Activated T-cell treated with anti-CD3 and anti-CD28 coated beads for 4 hours (primary cell): ENCODE measurements at regions not wholly inside any gene's neighbourhood (a gene's known extent, or its start where the extent isn't known, plus 50 kb on each side); places are given as distances from the start of the nearest gene placed in this dataset.
"Not testable (repeated sequence)": the region's sequence is repeated elsewhere in the genome, so short reads cannot be mapped to it uniquely, and the experiment has no call there.

Experiments
- DNase-seq: peaks from one replicate; pipeline ENCODE4 v3.0.0-alpha.2; 2020

DNA sequence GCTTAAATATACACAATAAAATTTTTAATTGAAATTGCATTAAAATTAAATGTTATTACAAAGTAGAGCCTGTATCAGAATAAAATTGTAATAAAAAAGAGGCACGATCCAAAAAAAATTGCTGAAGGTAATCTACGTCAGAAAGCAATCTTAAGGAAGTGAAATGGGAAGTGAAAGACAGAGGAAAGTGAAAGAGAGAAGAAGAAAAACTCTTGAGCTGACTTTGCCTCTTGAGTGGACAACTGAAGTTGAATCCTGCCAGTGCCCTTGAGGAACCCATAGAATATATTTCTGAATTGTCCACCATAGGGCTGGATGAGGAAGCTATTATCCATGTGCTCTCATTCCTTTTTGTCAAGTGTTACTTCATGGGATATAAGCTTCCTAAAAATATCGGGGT, 285.1 kb upstream of the STAC start:
- DNase-seq: no peak

DNA sequence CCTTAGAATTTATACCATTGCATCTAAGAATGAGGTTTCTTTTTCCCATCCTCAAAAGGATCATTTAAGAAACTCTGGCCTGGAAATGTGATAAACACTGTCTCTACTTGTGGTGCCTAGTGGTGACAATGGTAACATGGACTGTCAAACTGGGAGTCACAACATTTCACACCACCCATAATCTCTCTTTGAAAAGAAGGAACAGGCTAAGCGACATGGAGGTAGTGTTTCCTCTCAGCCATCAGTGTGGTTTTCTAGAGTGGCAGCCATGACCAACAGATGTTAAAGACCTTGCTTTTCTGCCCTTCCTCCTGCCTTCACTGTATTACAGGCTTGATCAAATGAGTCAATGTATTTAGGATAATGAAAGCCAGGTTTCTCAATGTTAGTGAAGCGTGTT, 283.1 kb upstream of the STAC start:
- no peak for DNase-seq

DNA sequence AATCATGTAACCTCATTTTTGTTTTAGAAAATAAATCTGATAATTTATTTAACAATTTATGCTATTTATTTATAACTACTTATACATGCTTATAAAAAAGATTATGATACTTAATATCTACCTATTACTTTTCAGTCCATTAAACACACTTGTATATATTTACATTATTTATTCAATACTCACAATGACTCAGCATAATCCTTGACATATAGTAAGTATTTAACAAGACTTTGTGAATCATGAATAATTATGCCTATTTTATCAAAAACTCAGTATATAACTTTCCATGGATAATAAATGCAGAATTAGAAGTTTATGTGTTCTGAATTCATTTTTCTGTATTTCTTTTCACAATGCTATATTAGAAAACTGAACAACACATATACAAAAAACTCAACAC, 266.0 kb upstream of the STAC start:
- no peak for DNase-seq

DNA sequence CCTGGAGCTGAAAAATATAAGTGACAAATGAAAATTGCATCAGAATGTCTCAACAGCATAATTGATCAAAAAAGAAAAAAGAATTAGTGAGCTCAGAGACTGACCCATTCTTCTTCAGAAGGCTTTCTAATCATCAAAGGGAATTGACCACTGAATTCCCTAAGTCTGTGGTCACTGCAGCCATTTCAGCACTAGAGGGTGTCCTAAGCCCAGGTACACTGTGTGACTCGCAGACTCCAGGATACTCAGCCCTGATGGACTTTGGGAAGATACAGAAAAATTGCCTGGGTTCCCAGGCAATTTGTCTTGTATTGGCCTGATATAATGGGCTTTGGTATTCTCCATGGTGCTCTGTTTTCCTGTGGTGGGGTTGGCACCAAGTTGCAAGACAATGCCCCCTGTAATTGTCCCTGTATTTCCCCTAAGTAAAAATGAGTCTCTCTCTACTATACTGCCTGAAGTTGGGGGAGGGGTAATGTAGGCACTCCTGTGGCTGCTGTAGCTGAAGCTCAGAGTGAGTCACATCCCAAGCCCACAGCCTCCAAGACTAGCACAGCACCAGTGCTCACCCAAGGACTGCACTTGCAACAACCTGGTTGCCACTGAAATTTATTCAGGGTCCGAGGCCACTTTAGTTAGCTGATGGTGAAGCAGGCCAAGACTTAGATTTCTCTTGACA, 256.0 kb upstream of the STAC start:
- DNase-seq: no peak

DNA sequence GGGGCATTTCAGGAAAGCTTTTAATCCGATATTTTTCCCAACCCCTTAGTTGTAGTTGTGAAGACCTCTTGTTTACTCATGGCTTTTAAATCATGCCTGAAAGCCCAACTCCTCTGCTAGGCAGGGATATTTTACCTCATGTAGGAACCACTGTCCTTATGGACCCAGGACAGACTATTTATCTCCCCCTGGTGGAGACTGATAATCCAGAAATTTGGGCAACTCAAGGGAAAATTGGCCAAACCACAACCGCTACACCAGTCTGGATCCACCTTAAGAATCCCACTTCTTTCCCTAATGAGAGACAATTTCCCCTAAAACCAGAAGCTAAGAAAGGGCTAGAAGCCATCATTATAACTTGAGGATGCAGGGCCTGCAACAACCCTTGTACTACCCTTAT, 248.1 kb upstream of the STAC start:
- DNase-seq: no peak

DNA sequence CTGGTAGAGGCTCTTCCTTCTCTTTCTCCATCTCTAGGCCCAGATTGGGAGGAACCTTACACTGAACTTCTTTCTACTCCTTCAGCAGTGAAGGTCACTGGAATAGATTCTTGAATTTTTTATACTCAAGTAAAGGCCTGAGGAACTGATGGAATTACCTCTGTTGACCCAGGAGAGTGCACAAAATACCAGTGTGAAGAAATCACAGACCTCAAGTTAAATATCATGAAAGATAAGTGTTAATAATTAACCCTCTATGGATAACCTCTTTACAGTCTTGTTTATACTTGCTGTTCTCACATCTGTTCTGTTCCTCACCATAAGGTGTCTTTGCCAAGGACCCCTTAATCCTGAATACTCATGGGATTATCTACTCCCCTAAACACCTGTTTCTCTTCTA, 244.4 kb upstream of the STAC start:
- DNase-seq: no peak

DNA sequence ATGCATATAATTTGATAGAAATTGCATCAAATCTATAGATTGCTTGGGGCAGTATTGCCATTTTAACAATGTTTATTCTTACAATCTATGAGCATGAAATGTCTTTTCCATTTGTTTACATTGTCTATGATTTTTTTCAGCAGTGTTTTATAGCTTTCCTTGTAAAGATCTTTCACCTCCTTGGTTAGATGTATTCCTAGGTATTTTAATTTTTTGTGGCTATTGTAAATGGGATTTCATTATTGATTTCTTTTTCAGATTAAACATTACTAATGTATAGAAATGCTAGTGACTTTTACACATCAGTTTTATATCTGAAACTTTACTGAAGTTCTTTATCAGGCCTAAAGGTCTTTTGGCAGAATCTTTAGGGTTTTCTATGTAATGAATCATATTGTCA, 237.6 kb upstream of the STAC start:
- no peak for DNase-seq

DNA sequence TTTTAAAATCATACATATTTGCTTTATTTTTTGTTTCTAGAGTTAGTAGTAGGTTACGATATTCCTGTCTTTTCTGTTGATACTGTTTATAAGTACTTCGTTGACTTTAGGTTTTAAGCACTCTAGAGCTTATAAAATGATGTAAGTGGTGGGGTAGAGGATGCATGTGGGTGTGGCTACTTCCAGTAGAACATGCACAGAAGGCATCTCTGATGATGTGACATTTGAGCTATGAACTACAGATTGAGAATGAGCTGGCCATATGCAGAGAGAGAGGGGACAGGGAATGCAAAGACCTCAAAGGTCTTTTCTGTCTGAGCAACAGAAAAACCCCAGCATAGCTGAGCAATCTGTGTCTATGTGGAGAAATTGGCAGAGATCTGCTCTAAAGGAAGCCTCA, 233.9 kb upstream of the STAC start:
- no peak for DNase-seq

DNA sequence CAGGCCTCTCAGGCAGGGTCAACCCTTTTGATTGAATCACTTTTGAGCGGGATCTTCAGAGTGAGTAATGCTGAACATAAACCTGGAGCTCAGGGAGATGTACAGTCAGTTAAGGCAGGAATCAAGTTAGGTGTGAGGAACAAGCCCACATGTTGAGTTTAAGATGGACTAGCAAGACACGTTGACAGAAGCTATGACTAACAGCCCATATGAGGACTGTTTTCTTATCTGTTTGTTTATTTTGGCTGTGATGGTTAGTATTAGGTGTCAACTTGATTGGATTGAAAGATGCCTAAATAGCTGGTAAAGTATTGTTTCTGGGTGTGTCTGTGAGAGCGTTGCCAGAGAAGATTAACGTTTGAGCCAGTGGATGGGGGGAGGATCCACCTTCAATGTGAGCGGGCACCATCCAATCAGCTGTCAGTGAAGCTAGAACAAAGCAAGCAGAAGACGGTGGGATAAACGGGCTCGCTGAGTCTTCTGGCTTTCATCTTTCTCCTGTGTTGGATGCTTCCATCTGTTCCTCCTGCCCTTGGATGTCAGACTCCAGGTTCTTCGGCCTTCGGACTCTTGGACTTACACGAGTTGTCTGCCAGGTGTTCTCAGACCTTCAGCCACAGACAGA, 232.3 kb upstream of the STAC start:
- DNase-seq: no peak

DNA sequence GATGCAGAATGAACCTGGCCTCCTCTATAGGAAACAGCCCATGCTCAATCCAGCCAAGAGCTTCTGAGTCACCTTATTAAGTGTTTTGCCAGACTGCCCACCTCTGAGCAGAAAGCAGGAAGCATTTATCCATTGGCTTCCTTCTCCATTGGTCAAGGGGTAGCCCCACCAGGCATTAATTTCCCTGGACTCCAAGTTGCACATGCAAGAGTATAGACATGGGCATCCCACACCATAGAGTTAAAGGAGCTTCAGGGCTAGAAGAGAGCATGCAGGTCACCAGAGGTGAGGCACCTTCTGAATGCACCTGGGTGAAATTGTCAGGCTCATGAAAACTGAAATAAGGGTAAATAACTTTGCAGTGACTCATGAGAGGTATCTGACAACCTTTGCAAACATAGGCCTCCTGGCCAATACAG, 230.8 kb upstream of the STAC start:
- DNase-seq: no peak

DNA sequence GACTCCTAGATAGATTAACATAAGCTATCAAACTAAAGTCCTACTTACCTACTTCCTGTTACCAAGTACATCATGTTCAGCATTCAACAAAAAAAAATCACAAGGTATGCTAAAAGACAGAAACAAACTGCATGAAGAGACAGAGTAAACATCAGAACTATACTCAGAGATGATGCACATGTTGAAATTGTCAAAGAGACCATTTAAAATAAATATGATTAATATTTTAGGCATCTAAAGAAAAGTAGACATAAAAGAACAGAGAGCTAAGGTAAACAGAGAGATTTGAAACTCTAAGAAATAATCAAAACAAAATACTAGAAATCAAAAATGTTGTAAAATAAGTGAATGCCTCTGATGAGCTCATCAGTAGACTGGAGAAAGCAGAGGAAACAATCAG, 224.8 kb upstream of the STAC start:
- no peak for DNase-seq

DNA sequence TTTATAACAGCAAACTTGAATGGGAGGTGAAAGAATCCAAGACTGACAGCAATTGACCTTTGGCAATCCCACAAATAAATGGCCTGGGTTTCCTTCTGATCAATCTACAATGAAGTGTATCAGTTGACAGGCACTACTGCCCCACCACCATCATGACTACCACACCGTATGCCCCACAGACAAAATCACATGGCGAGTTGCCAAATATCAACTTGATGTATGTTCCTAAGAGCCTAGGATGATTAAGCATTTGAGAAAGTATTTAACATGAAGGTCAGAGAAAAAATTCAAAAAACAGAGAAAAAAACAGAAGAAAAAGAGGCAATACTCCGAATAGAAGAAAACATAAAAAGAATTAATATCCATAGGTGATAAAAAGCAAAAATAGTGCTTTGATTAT, 215.9 kb upstream of the STAC start:
- no peak for DNase-seq

DNA sequence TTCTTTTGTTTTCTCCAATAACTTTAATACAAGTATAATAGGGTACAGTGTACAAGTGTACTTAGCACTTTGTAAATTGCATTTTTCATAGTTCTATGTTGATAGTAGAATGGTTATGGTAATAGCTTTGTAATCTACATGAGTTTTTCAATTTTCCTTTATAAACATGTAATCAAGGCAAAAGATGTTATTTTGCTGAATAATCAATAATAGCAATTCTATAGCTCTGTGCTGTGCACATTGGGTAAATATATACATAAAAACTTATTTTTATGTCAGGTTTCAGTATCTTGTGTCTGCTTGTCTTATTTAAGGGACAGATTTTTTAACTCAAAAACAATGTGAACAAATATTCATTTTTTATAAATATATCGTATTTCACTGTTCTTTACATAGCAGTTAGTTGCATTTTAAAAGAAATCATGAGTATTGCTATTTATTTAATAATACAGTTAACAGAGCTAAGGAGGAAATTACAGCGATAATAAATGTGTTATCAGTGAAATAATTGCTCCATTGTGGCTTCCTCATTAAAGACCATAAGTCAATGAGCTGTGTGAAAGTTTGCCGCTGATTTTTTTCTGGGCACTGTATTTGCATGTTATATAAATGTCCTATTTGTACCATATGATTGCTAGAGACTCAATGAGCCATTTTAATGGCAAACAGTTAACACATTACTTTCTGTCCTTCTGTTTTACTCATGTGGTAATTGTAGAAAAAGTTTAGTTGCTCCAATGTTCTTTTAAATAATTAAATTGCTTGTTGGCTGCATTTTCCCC, 214.6 kb upstream of the STAC start:
- no peak for DNase-seq

DNA sequence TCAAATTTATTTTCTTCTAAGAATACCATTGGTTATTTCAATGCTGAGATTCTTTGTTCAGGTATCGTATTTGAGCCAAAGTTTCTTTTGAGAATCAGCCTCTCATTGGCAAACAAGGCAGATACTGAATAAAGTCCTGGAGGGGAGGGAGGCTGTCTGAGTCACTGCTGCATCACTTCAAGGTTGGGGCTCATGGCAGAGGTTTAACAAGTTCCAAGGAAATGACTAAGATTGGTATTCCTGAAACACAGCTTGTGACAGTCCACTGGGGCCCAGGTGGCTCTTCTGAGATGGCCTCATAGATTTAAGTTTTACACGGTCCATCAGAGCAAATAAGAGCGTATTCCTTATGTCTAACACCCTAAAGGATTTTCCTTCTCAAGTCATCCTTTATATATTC, 213.8 kb upstream of the STAC start:
- DNase-seq: no peak

DNA sequence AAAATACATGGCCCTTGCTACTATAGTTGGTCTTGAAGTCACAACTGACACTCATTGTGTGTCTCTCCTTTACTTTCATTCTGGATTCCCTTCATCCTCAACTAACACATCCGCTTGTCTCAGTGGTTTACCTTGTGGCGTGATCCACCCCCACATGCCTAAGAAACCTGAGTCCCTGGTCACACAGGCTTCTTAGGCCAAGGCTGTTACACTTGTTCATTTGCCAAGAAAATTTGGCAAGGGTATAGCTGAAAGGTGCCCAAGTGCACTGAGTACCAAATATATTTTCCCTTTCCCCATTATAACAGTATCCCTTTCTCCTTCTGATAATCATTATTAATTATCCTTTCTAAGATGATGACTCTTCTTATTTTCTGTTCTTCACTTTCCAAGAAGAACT, 207.6 kb upstream of the STAC start:
- no peak for DNase-seq

DNA sequence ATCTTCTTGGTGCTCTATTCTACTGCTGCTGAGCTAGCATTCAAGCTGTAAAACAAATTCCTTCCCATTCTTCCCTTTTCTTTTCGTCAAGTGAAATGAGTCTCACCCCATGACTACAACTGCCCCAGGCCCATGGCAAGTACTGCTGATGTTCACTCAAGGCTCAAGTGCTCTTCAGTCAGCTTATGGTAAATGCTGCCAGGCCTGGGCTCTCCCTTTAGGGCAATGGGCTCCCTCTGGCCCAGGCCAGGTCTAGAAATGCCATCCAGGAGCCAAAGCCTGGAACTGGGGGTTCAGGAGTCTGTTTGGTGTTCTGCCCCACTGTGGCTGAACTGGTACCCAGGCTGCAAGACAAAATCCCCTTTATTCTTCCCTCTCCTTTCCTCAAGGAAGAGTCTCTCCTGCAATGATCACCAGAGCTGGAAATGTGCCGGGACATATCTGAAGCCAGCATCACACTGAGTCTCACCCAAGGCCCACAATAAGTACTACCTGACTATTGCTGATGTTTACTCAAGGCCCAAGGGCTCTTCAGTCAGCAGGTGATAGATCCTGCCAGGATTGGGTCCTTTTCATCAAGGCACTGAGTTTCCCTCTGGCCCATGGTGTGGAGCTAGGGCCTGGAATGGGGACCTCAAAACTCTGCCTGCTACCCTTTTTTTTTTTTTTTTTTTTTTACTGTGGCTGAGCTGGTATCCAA, 205.0 kb upstream of the STAC start:
- DNase-seq: no peak

DNA sequence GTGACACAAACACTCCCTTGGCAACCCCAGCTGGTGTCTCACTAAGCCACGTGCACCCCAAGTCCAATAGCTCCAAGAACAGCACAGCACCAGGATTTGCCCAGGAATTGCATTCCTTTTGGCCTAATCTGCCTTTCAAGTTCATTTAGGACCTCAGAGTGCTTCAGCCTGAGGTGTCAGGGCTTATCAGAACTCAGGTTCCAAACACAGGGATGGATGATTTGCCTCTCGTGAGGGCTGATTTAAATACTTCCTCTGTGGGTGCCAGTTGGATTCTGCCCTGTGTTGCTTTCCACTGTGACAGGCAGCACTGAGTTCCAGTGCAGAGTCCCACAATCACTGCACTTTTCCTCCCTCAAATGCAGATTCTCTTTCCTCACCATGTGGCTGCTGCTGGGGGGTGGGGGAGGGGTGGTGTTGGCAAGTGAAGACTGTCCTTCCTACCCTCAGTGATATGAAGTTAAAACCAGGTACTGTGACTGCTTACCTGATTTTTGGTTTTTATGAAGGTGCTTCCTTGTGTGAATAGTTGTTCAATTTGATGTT, 204.3 kb upstream of the STAC start:
- no peak for DNase-seq

DNA sequence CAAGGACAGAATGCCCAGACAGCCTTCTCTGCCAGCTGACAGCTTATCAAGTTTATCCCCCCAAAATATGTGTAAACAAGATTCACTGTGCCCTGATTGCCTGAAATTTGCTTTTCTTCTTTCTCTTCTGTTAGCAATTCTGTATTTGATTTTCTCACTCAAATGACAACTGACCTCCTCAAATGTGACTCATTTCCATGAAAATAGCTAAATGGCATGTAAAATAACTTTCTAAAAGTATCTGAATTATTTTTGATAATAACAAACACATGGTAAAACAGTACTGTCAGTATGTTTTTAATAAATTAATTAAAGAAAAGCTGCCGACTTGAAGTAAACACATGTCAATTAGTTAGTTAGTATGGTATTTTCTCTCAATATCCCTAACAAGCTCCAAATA, 202.3 kb upstream of the STAC start:
- DNase-seq: no peak

DNA sequence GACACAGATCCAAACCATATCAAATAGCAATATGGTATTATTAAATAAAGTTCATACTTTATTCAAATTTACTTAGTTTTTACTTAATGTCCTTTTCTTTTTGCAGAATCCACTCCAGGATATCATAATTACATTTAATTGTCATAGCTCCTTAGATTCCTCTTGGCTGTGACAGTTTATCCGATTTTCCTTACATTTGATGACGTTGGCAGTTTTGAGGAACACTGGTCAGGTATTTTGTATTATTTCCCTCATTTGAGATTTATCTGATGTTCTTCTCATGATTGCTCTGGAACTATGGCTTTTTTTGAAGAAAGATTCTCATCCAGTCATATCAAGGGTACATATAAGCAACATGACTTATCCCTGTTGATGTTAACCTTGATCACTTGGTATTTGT, 198.3 kb upstream of the STAC start:
- no peak for DNase-seq

DNA sequence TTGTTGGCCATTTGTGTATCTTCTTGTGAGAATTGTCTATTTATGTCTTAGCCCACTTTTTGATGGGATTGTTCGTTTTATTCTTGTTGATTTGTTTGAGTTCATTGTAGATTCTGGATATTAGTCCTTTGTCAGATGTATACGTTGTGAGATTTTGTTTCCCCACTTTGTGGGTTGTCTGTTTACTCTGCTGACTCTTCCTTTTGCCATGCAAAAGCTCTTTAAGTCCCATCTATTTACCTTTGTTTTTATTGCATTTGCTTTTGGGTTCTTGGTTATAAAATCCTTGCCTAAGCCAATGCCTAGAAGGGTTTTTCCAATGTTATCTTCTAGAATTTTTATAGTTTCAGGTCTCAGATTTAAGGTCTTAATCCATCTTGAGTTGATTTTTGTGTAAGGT, 193.1 kb upstream of the STAC start:
- not testable (repeated sequence) for DNase-seq

DNA sequence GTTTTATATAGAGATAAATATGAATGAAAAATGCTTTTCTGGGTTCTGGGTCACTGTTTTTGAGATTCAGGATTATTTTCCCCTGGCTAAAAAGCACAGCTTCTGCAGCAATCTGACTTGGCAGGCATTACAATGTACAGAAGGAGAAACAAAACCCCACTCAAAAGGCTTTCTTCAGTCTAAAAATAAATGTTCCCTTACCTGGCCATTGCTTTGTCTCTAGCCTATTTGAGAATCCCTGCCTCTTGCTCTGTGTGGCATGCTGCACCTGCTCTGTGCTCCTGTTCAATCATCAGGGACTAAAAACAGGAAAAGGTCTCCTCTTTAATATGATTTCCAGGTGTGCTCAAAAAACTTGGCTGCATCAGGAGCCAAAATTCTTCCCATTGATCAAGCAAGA, 187.4 kb upstream of the STAC start:
- DNase-seq: no peak

DNA sequence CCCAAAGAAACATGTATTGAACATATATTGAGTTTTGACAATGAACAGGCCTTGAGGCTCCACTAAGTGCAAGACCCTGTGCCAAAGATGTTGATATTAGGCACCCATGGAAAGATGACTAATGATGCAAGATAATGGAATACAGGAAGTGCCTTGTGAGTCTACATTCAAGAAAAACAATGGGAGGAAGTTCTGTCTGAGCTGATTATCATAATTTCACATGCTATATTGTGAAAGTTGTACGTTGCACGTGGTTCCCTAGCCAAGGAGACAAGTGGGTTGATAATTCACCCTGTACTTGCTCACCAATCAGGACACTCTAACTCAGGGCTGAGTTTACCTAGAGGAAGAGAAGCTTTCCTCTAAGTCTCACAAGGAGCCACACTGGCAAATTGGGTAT, 186.9 kb upstream of the STAC start:
- DNase-seq: no peak

DNA sequence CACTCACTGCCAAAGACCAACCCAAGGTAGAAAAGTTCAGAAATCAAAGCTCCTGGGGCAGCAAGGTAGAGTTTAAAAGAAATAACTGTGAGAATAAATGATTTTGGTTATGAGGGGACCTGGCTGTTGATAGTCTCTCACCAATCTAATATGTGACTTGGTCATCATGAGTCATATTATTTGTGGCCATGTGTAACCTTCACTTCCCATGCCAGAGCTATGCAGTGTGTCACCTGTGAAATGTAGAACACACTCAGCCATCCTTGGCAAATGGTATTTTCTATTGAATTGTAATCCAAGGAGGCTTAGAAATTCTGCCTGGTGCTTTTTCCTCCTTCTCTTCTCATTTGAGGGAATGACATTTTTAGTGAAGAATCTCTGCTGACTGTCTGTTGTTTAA, 184.2 kb upstream of the STAC start:
- no peak for DNase-seq

DNA sequence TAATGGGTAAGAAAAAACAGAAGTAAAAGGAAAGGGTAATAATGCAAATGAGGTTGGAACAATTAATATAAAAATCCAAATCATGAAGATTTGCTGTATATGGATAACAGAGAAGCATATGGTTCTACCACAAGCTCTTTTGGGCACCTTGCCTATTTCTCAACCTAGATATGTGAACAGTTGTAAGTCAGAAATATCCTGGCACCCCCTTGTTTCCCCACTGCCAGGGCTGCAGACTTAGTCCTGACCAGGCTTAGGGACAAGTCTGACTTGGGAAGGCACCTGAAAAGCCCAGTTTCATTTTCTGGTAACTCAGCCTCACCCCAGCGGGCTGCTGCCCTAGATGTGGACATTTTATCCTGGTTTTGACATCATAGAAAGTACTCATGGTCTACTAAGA, 183.2 kb upstream of the STAC start:
- no peak for DNase-seq
